ENCODE measurements at regions not wholly inside any gene's neighbourhood (a gene's known extent, or its start where the extent isn't known, plus 50 kb on each side); places are given as distances from the start of the nearest gene placed in this dataset.
"Not testable (repeated sequence)": the region's sequence is repeated elsewhere in the genome, so short reads cannot be mapped to it uniquely, and the experiment has no call there.

DNA sequence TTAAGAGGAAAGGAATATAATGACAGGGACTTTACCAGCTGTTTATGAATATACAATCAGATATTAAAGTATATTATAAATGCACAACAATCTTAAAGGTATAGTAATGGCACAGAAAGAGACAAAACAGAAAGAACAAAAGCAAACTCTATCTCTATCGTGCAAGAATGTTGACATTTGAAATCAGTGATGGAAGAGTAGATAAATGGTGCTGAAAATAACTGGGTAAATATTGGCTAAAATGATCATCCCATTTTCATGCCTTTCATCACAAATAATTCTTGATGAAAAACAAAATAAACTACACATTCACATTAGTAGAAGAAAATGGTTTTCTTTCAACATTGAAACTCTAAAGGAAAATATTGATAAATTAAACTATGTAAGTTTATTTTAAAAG, 495.9 kb downstream of the IRS1 start:
- POLR2A ChIA-PET = no interaction called here

DNA sequence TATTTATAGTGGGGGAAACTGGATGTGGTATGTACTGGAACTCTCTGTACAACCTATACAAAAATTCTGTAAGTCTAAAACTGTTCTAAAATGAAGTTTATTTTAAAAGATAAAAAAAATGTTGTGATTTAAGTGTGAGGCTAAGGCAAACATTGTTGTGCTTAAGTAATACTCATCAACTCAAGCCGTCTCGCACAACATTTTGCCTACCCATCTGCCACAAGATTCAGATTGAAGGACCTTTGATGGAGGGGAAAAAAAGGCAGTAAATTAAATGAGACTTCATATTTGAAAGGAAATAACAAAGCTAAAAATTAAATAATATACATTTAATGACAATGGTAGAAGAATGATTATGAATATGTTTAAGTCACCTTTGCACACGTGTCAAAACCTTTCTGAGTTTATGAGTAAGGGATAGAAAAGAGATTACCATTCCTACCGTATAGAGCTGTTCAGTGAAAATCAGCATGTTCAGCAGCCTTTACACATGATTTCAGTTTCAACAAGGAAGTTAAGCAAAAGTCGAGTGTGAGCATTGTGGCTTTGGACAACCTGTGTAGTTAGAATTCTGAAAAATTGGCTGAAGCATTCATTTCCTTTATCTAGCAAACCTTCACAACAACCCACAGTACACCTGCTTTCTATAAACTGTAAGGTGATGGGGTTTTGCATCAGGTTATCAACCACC, 499.3 kb downstream of the IRS1 start:
- no peak overlapping the region for H3K27ac Mint-ChIP-seq
- no peak overlapping the region for H3K4me3 Mint-ChIP-seq
- no peaks in the 10 kb centered on the region for H3K4me1 Mint-ChIP-seq
- ChIA-PET CTCF (no interaction called here), POLR2A (no interaction called here)
- no peaks in the 10 kb centered on the region for H3K36me3 Mint-ChIP-seq (ENCODE audit: low read depth)
- DNase-seq = no peak
- H3K27me3 Mint-ChIP-seq = peaks cover 2% of the 10 kb centered on the region
- no peaks in the 10 kb centered on the region for H3K9me3 Mint-ChIP-seq

More for the DNA sequence above, 495.9 kb downstream of the IRS1 start:
- peaks cover 2% of the 10 kb centered on the region for H3K27me3 Mint-ChIP-seq
- no peak overlapping the region for H3K27ac Mint-ChIP-seq
- no peaks in the 10 kb centered on the region for H3K4me1 Mint-ChIP-seq
- no peaks in the 10 kb centered on the region for H3K36me3 Mint-ChIP-seq (ENCODE audit: low read depth)
- no peaks in the 10 kb centered on the region for H3K9me3 Mint-ChIP-seq
- H3K4me3 Mint-ChIP-seq = no peak overlapping the region
- DNase-seq = no peak
- CTCF ChIA-PET = no interaction called here

DNA sequence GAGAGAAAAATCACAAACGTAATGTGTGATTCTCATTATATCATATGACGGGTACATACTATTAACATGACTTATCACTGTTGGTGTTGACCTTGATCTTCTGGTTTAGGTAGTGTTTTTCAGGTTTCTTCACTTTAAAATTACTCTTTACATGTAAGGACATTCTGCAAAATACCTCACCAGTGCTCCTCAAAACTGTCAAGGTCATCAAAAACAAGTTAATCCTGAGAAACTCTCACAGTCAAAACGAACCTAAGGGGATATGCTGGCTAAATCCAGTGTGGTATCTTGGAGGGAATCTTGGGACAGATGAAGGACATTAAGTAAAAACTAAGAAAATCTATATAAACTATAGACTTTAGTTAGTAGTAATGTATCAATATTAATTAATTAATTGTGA, 499.8 kb downstream of the IRS1 start:
- H3K4me3 Mint-ChIP-seq = no peak overlapping the region
- no peak overlapping the region for H3K27ac Mint-ChIP-seq
- no peaks in the 10 kb centered on the region for H3K36me3 Mint-ChIP-seq (ENCODE audit: low read depth)
- ChIA-PET POLR2A (no interaction called here), CTCF (no interaction called here)
- no peak for DNase-seq
- no peaks in the 10 kb centered on the region for H3K9me3 Mint-ChIP-seq
- H3K27me3 Mint-ChIP-seq = peaks cover 2% of the 10 kb centered on the region
- no peaks in the 10 kb centered on the region for H3K4me1 Mint-ChIP-seq

DNA sequence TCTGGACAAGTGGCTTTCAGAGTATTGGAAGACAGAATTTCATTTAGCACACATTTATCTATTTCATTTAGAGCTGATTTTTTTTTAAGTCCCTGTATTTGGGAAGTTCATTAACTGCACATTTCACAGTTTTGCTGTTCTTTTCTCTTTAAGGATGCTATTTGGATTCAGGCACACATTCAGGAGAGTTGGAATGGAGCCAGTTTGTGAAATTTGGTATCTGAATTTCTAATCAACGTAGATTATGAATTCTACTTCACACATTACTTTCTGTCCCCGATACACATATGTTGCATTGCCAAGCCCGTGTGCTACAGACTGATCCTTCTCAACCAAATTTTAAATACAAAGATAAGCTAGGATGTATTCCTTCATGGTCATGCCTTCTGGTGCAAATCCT, 503.9 kb downstream of the IRS1 start:
- H3K27me3 Mint-ChIP-seq = peaks cover 2% of the 10 kb centered on the region
- H3K36me3 Mint-ChIP-seq (ENCODE audit: low read depth) = no peaks in the 10 kb centered on the region
- DNase-seq = no peak
- no peaks in the 10 kb centered on the region for H3K4me1 Mint-ChIP-seq
- H3K4me3 Mint-ChIP-seq = no peak overlapping the region
- POLR2A ChIA-PET = no interaction called here
- CTCF ChIA-PET = no interaction called here
- H3K27ac Mint-ChIP-seq = no peak overlapping the region
- peaks cover 7% of the 10 kb centered on the region for H3K9me3 Mint-ChIP-seq

DNA sequence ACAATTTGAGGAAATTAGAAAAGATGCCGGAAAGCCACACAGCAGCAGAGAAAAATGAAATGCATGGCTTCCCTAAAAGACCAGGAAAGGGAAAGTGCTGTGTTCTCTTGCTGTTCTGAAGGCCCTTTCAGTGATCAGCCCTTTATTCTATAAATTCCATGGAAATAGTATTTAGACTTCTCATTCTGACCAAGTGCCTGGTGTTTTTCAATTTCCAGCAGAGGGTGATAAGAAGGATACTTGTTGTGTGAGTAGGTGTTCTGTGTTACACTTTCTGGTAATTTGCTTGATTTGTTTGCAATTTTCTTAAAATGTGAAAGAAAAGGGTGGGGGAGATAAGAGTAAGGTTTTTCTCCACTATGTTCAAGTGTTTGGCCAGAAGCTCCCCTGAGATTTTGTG, 504.5 kb downstream of the IRS1 start:
- Mint-ChIP-seq H3K27me3 (peaks cover 2% of the 10 kb centered on the region), H3K27ac (no peak overlapping the region), H3K9me3 (peaks cover 7% of the 10 kb centered on the region), H3K4me1 (no peaks in the 10 kb centered on the region), H3K36me3 (ENCODE audit: low read depth) (no peaks in the 10 kb centered on the region), H3K4me3 (no peak overlapping the region)
- ChIA-PET CTCF (no interaction called here), POLR2A (no interaction called here)
- DNase-seq = no peak

DNA sequence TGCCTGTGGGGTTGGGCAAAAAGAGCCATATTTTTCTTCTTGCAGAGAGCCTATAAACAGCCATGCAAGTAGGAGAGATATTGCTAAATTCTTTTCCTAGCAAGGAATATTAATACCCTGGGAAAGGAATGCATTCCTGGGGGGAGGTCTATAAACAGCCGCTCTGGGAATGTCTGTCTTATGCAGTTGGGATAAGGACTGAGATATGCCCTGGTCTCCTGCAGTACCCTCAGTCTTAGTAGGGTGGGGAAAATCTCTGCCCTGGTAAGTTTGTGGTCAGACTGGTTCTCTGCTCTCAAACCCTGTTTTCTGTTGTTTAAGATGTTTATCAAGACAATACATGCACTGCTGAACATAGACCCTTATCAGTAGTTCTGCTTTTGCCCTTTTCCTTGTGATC, 508.3 kb downstream of the IRS1 start:
- H3K27me3 Mint-ChIP-seq; CTCF ChIA-PET; H3K9me3 Mint-ChIP-seq; H3K27ac Mint-ChIP-seq; DNase-seq; H3K36me3 Mint-ChIP-seq (ENCODE audit: low read depth); POLR2A ChIA-PET; H3K4me3 Mint-ChIP-seq; H3K4me1 Mint-ChIP-seq: not testable (repeated sequence)

DNA sequence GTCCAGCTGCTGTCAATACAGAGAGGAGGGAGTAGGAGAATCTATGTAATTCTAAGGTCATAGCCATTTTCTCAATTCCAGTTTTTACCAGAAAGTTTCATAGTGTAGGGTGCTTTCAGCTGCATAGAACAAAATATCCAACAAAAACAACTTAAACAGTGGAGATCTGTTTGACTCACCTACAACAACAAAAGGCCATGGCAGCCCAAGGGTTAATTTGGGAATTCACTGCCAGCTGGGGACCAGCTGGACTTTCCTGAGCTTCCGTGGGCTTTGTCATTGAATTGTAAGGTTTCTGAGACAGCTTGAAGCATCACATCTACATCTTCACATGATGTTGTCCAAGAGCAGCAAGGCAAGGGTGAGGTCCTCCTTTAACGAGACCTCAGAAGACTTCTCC, 512.7 kb downstream of the IRS1 start:
- Mint-ChIP-seq H3K4me3 (no peak overlapping the region), H3K9me3 (peaks cover 5% of the 10 kb centered on the region), H3K36me3 (ENCODE audit: low read depth) (no peaks in the 10 kb centered on the region), H3K27me3 (no peaks in the 10 kb centered on the region), H3K27ac (no peak overlapping the region), H3K4me1 (no peaks in the 10 kb centered on the region)
- CTCF ChIA-PET = no interaction called here
- POLR2A ChIA-PET = no interaction called here
- no peak for DNase-seq

DNA sequence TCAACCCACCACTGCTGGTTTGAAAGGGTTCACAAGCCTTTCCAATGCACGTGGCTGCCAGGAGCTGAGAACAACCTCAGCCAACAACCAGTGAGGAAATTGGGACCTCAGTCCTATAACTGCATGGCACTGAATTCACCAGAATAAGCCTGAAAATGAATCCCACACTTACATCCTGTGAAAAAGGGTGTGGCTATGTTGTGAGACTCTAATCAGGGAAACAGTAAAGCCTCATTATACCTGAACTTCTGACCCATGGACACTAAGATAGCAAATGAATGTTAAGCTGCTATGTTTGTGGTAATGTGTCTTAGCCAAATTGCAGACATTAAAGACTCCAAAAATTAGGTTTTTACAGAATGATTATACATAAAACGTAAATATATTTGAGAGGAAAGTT, 515.8 kb downstream of the IRS1 start:
- no peaks in the 10 kb centered on the region for H3K36me3 Mint-ChIP-seq (ENCODE audit: low read depth)
- no peak overlapping the region for H3K27ac Mint-ChIP-seq
- no peaks in the 10 kb centered on the region for H3K27me3 Mint-ChIP-seq
- no peaks in the 10 kb centered on the region for H3K4me1 Mint-ChIP-seq
- POLR2A ChIA-PET = no interaction called here
- H3K9me3 Mint-ChIP-seq = no peaks in the 10 kb centered on the region
- CTCF ChIA-PET = no interaction called here
- no peak overlapping the region for H3K4me3 Mint-ChIP-seq
- DNase-seq = no peak

DNA sequence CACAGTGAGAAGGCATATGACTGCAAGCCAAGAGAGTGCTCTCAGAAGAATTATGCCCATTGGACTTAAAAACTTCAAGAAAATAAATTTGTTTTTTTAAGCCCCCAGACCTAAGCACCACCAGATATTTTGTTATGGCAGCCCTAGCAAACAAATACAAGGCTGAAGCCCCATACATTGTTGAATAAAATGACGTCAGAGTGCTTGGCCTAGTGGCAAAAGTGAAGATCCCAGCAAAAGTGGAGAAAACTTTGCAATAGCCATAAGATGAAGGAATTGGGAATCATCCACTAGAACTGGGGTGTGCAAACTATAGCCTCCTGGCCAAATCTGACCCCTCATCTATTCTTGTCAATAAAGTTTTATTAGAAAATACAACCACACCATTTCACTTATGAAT, 517.5 kb downstream of the IRS1 start:
- H3K27ac Mint-ChIP-seq = no peak overlapping the region
- CTCF ChIA-PET = interaction anchor here (0.6 kb wide), 1 partner anchor 773 kb away, joined by 4 read pairs; no protein-coding TSS in a partner anchor
- H3K4me3 Mint-ChIP-seq = no peak overlapping the region
- H3K27me3 Mint-ChIP-seq = no peaks in the 10 kb centered on the region
- POLR2A ChIA-PET = no interaction called here
- H3K36me3 Mint-ChIP-seq (ENCODE audit: low read depth) = no peaks in the 10 kb centered on the region
- no peaks in the 10 kb centered on the region for H3K4me1 Mint-ChIP-seq
- H3K9me3 Mint-ChIP-seq = no peaks in the 10 kb centered on the region
- DNase-seq = no peak

DNA sequence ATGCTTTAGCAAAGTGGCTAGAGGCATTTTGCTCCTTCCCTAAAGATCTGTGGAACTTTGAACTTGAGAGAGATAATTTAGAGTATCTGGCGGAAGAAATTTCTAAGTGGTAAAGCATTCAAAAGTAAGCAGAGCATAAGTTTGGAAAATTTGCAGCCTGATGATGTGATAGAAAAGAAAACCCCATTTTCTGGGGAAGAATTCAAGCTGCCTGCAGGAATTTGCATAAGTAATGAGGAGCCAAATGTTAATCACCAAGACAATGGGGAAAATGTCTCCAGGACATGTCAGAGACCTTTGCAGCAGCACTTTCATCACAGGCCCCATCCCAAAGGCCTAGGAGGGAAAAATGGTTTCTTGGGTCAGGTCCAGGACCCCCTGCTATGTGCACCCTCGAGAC, 519.5 kb downstream of the IRS1 start:
- POLR2A ChIA-PET, H3K4me1 Mint-ChIP-seq: not testable (repeated sequence)

DNA sequence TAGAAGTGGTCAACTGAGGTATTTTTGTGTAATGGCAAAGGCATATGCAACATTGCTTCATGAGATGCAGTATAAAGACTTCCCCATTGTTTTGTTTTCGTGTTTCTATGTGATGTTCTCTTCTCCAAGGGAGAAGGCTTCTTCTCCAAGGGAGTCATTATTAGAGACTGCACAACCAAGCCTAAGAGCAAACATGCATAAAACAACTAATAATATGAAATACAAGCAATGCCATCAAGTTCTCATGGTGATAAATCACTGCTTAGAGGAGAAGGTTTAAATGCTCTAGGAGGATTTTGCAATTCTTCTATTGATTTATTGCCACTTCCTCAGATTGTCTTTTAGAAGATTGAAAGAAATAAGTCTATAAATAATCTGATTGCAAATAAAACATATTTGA, 524.4 kb downstream of the IRS1 start:
- no peak overlapping the region for H3K27ac Mint-ChIP-seq
- DNase-seq = no peak
- ChIA-PET CTCF (no interaction called here), POLR2A (no interaction called here)
- H3K4me1 Mint-ChIP-seq = no peaks in the 10 kb centered on the region
- no peaks in the 10 kb centered on the region for H3K9me3 Mint-ChIP-seq
- H3K27me3 Mint-ChIP-seq = peaks cover 3% of the 10 kb centered on the region
- H3K4me3 Mint-ChIP-seq = no peak overlapping the region
- no peaks in the 10 kb centered on the region for H3K36me3 Mint-ChIP-seq (ENCODE audit: low read depth)

More for the DNA sequence above, 519.5 kb downstream of the IRS1 start:
- H3K27me3 Mint-ChIP-seq; H3K9me3 Mint-ChIP-seq; H3K4me3 Mint-ChIP-seq; CTCF ChIA-PET; H3K36me3 Mint-ChIP-seq (ENCODE audit: low read depth); DNase-seq; H3K27ac Mint-ChIP-seq: not testable (repeated sequence)

DNA sequence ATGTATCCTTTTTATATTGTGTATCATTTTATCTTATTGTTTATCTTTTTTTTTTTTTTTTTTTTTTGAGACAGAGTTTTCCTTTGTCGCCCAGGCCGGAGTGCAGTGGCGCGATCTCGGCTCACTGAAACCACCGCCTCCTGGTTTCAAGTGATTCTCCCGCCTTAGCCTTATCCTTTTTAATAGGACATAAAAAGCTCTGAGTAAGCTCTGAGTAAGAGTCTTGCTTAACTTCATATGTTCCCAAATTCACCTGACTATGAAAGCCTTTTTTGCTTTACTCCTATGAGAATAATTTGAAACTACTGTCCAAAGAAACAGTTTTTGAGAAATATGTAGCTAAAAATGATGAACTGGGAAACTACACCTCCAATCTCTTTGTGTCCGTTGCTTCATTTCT, 525.5 kb downstream of the IRS1 start:
- Mint-ChIP-seq H3K27me3 (peaks cover 3% of the 10 kb centered on the region), H3K27ac (no peak overlapping the region), H3K4me1 (no peaks in the 10 kb centered on the region), H3K36me3 (ENCODE audit: low read depth) (no peaks in the 10 kb centered on the region), H3K4me3 (no peak overlapping the region), H3K9me3 (no peaks in the 10 kb centered on the region)
- DNase-seq = no peak
- POLR2A ChIA-PET = no interaction called here
- CTCF ChIA-PET = no interaction called here

DNA sequence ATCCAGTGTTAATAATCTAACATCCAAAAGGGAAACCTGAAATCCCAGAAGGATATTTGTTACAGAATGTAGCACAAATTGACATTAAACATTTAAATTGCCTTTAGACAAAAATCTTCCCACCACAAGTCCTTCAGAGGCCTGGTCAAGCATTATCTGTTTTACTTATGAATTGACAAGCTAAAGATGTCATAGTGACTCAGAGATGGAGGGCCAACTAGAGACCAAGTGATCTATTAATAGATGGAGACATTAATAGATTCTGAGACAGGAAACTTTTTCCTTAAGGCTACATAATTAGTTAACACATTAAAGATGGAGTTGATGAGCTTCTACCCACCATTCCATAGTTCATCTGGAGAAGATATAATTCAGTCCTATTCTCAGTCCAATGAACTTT, 526.2 kb downstream of the IRS1 start:
- peaks cover 3% of the 10 kb centered on the region for H3K27me3 Mint-ChIP-seq
- no peak overlapping the region for H3K27ac Mint-ChIP-seq
- no peaks in the 10 kb centered on the region for H3K9me3 Mint-ChIP-seq
- POLR2A ChIA-PET = no interaction called here
- no peaks in the 10 kb centered on the region for H3K36me3 Mint-ChIP-seq (ENCODE audit: low read depth)
- H3K4me3 Mint-ChIP-seq = no peak overlapping the region
- CTCF ChIA-PET = no interaction called here
- DNase-seq = no peak
- H3K4me1 Mint-ChIP-seq = no peaks in the 10 kb centered on the region

DNA sequence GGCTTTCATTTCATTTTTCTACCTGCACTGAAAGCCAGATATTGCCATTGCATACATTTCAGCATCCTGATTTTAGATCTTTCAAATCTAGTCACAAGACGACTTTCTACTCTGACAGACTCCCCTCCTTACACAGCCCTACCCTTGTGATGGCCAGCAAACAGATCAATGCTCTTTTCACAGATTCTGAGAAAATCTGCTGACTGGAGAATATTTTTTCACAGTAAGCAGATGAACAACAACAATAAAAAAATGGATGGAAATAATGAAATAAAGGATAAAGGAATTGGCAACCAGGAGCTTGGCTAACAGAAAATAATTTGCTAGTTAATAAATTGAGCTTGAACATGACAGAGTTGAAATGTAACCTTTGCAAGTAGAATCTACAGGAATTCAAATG, 527.2 kb downstream of the IRS1 start:
- Mint-ChIP-seq H3K36me3 (ENCODE audit: low read depth) (no peaks in the 10 kb centered on the region), H3K9me3 (no peaks in the 10 kb centered on the region), H3K27me3 (peaks cover 3% of the 10 kb centered on the region), H3K4me1 (no peaks in the 10 kb centered on the region), H3K27ac (no peak overlapping the region), H3K4me3 (no peak overlapping the region)
- no peak for DNase-seq
- ChIA-PET CTCF (no interaction called here), POLR2A (no interaction called here)

Data from activated CD4-positive, alpha-beta T cell treated with anti-CD3 and anti-CD28 coated beads, Interleukin-2, amount 10 ng/mL, durations not matched to agents 7 days and 5 days (primary cell).